ENCODE measurements at regions not wholly inside any gene's neighbourhood (a gene's known extent, or its start where the extent isn't known, plus 50 kb on each side); places are given as distances from the start of the nearest gene placed in this dataset.

DNA sequence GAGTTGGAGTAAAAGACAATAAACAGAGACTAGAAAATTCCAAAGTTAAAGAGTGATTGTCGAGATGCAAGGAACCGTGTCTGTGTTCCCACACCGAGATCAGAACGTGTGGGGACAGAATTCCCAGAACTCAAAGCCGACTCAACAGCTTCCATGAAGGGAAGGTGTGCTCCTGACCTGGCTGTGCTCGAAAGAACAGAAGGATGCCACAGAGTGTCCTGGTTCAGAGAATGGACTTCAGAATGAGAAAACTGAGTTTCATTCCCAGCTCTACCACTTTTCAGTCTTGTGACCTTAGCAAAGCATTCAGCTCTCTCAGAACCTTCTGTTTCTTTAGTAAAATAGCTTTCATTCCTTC, 420.0 kb upstream of the SLC30A5 start:
- Histone ChIP-seq H3K79me2 (ENCODE audit: control insufficient read depth, insufficient read depth, low read length) (no peaks in the 10 kb centered on the region), H3K4me2 (ENCODE audit: insufficient read depth, low read length) (no peak overlapping the region), H3K4me3 (no peak overlapping the region), H3K9ac (ENCODE audit: insufficient read depth in 1 of 2, low read depth in 2 of 2, low read length in 2 of 2) (no peak overlapping the region), H3K27me3 (ENCODE audit: control insufficient read depth in 2 of 2, insufficient read depth in 2 of 2, low read length in 2 of 2) (peaks cover 6 to 17% of the 10 kb centered on the region in 2 experiments; a peak in 3 of 5 replicates), H3K36me3 (ENCODE audit: control insufficient read depth, insufficient read depth, low read length) (no peaks in the 10 kb centered on the region), H3K27ac (ENCODE audit: extremely low read depth, low read depth, low read length) (no peak overlapping the region), H4K20me1 (replicated peaks; ENCODE audit: control insufficient read depth, insufficient read depth, low read length) (no peaks in the 10 kb centered on the region), H3K9me3 (replicated peaks; ENCODE audit: control insufficient read depth, insufficient read depth, low read depth, low read length) (no peaks in the 10 kb centered on the region), H3K9me1 (ENCODE audit: control insufficient read depth, insufficient read depth, low read length) (no peaks in the 10 kb centered on the region), H3K4me1 (replicated peaks in 1 of 2; ENCODE audit: control insufficient read depth in 2 of 2, insufficient read depth in 2 of 2, low read length in 2 of 2) (no peaks in the 10 kb centered on the region), H2AFZ (ENCODE audit: low read depth, low read length) (no peak overlapping the region)
- no peak for TF ChIP-seq CBFA2T2 (conservative IDR thresholded peaks at IDR 0.05)
- TF ChIP-seq GMEB1 (CRISPR knock-in tag; IDR thresholded peaks at IDR 0.05): no peak
- no peak for TF ChIP-seq ETV5 (CRISPR knock-in tag; IDR thresholded peaks at IDR 0.05; ENCODE audit: low read depth)
- TF ChIP-seq ATF7 (IDR thresholded peaks at IDR 0.05): no peak
- TF ChIP-seq CBX5 (IDR thresholded peaks at IDR 0.05; ENCODE audit: borderline replicate concordance, low read depth): no peak
- no peak for TF ChIP-seq PHTF2 (CRISPR knock-in tag; IDR thresholded peaks at IDR 0.05)
- TF ChIP-seq, protein P1, sequence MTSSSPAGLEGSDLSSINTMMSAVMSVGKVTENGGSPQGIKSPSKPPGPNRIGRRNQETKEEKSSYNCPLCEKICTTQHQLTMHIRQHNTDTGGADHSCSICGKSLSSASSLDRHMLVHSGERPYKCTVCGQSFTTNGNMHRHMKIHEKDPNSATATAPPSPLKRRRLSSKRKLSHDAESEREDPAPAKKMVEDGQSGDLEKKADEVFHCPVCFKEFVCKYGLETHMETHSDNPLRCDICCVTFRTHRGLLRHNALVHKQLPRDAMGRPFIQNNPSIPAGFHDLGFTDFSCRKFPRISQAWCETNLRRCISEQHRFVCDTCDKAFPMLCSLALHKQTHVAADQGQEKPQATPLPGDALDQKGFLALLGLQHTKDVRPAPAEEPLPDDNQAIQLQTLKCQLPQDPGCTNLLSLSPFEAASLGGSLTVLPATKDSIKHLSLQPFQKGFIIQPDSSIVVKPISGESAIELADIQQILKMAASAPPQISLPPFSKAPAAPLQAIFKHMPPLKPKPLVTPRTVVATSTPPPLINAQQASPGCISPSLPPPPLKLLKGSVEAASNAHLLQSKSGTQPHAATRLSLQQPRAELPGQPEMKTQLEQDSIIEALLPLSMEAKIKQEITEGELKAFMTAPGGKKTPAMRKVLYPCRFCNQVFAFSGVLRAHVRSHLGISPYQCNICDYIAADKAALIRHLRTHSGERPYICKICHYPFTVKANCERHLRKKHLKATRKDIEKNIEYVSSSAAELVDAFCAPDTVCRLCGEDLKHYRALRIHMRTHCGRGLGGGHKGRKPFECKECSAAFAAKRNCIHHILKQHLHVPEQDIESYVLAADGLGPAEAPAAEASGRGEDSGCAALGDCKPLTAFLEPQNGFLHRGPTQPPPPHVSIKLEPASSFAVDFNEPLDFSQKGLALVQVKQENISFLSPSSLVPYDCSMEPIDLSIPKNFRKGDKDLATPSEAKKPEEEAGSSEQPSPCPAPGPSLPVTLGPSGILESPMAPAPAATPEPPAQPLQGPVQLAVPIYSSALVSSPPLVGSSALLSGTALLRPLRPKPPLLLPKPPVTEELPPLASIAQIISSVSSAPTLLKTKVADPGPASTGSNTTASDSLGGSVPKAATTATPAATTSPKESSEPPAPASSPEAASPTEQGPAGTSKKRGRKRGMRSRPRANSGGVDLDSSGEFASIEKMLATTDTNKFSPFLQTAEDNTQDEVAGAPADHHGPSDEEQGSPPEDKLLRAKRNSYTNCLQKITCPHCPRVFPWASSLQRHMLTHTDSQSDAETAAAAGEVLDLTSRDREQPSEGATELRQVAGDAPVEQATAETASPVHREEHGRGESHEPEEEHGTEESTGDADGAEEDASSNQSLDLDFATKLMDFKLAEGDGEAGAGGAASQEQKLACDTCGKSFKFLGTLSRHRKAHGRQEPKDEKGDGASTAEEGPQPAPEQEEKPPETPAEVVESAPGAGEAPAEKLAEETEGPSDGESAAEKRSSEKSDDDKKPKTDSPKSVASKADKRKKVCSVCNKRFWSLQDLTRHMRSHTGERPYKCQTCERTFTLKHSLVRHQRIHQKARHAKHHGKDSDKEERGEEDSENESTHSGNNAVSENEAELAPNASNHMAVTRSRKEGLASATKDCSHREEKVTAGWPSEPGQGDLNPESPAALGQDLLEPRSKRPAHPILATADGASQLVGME (CRISPR knock-in tag; IDR thresholded peaks at IDR 0.05): no peak
- no peak for TF ChIP-seq ARHGAP35 (IDR thresholded peaks at IDR 0.05; ENCODE audit: partially characterized antibody)
- intact Hi-C loops (cut with micrococcal nuclease) (no loop called here), in situ Hi-C loops (cut with MboI) (no loop called here)
- peak; percentile 23 for FAIRE-seq
- no TSS peak for BruUV-seq (replicated peaks)
- no peak for DNase-seq (ENCODE audit: extremely low read depth in 1 of 4, low spot score in 3 of 4)
- no peak for ATAC-seq
- WGBS (ENCODE audit: insufficient coverage, low coverage, missing lambda C conversion rate): 0% methylated on average over 6 of the region's 6 CpGs
- CTCF ChIA-PET (ENCODE audit: low intra/inter-chr PET ratio): no interaction called here
- POLR2A ChIA-PET: interaction anchor here (1.0 to 1.7 kb wide), 3 partner anchors 9 to 17 kb away, joined by 3 to 7 read pairs (median 4); no protein-coding TSS in a partner anchor

All from K562 (cell line).